ENCODE measurements at regions not wholly inside any gene's neighbourhood (a gene's known extent, or its start where the extent isn't known, plus 50 kb on each side); places are given as distances from the start of the nearest gene placed in this dataset.

GRCh38 chr16:86455640-86456039 is 54.7 kb upstream of the FOXF1 start:
- TF ChIP-seq CTCF (IDR thresholded peaks at IDR 0.05) (no peak), POLR2A (IDR thresholded peaks at IDR 0.05) (no peak), POLR2AphosphoS5 (IDR thresholded peaks at IDR 0.05) (no peak), EP300 (IDR thresholded peaks at IDR 0.05) (no peak)
